HEK293 (cell line): ENCODE measurements at regions not wholly inside any gene's neighbourhood (a gene's known extent, or its start where the extent isn't known, plus 50 kb on each side); places are given as distances from the start of the nearest gene placed in this dataset.

Source experiments
- GLI2 ChIP-seq: fragments of 450-650 bp; formaldehyde crosslinking; IDR thresholded peaks from 2 replicates; pipeline ENCODE4; 2017; ENCODE audit warnings: missing biosample characterization, missing genetic modification characterization, low read depth, borderline replicate concordance
- ZNF596 ChIP-seq: fragments of 450-650 bp; IDR thresholded peaks from 2 replicates; pipeline ENCODE4 v1.5.0; 2018; ENCODE audit warnings: missing biosample characterization, mild to moderate bottlenecking, missing genetic modification characterization, moderate library complexity
- ZNF660 ChIP-seq: fragments of 450-650 bp; IDR thresholded peaks from 2 replicates; pipeline ENCODE4 v1.5.1; 2018; ENCODE audit warnings: missing biosample characterization, mild to moderate bottlenecking, missing genetic modification characterization
- TF ChIP-seq, protein P1 (sequence below): fragments of 450-650 bp; formaldehyde crosslinking; IDR thresholded peaks from 2 replicates; pipeline ENCODE4 v1.5.1; 2016; ENCODE audit warnings: missing biosample characterization, missing genetic modification characterization
- TF ChIP-seq, protein P2 (sequence below): fragments of 450-650 bp; formaldehyde crosslinking; IDR thresholded peaks from 2 replicates; pipeline ENCODE4 v1.5.1; 2016; ENCODE audit warnings: missing biosample characterization, missing genetic modification characterization
- TF ChIP-seq, protein P3 (sequence below): fragments of 450-650 bp; formaldehyde crosslinking; IDR thresholded peaks from 2 replicates; pipeline ENCODE4 v1.5.1; 2016; ENCODE audit warnings: missing biosample characterization, missing genetic modification characterization

DNA sequence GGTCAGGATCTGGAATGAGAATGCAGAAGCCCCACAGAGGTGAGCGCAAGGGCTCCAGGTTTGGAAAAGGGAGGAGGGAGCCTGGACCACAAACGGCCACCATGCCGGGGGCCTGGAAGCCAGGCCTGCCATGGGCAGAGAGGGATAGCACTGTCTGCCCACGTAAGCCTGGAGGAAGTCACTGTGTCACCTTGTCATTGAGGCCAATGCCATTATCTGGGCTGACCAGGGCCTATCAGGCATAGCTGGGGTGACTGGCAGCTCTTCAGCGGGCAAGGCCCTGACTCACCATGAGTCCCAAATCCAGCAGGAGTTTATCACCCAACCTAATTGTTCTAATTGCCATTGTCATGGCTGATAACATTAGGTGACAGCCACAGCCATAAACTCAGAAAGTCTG, 84.6 kb downstream of the MATN1 start:
- TF ChIP-seq, protein P1, sequence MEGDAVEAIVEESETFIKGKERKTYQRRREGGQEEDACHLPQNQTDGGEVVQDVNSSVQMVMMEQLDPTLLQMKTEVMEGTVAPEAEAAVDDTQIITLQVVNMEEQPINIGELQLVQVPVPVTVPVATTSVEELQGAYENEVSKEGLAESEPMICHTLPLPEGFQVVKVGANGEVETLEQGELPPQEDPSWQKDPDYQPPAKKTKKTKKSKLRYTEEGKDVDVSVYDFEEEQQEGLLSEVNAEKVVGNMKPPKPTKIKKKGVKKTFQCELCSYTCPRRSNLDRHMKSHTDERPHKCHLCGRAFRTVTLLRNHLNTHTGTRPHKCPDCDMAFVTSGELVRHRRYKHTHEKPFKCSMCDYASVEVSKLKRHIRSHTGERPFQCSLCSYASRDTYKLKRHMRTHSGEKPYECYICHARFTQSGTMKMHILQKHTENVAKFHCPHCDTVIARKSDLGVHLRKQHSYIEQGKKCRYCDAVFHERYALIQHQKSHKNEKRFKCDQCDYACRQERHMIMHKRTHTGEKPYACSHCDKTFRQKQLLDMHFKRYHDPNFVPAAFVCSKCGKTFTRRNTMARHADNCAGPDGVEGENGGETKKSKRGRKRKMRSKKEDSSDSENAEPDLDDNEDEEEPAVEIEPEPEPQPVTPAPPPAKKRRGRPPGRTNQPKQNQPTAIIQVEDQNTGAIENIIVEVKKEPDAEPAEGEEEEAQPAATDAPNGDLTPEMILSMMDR (tag by site-specific recombination) = no peak
- TF ChIP-seq, protein P2, sequence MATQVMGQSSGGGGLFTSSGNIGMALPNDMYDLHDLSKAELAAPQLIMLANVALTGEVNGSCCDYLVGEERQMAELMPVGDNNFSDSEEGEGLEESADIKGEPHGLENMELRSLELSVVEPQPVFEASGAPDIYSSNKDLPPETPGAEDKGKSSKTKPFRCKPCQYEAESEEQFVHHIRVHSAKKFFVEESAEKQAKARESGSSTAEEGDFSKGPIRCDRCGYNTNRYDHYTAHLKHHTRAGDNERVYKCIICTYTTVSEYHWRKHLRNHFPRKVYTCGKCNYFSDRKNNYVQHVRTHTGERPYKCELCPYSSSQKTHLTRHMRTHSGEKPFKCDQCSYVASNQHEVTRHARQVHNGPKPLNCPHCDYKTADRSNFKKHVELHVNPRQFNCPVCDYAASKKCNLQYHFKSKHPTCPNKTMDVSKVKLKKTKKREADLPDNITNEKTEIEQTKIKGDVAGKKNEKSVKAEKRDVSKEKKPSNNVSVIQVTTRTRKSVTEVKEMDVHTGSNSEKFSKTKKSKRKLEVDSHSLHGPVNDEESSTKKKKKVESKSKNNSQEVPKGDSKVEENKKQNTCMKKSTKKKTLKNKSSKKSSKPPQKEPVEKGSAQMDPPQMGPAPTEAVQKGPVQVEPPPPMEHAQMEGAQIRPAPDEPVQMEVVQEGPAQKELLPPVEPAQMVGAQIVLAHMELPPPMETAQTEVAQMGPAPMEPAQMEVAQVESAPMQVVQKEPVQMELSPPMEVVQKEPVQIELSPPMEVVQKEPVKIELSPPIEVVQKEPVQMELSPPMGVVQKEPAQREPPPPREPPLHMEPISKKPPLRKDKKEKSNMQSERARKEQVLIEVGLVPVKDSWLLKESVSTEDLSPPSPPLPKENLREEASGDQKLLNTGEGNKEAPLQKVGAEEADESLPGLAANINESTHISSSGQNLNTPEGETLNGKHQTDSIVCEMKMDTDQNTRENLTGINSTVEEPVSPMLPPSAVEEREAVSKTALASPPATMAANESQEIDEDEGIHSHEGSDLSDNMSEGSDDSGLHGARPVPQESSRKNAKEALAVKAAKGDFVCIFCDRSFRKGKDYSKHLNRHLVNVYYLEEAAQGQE (tag by site-specific recombination) = no peak
- TF ChIP-seq GLI2 (tag by site-specific recombination) (no peak), ZNF596 (tag by site-specific recombination) (no peak), ZNF660 (tag by site-specific recombination) (no peak)
- TF ChIP-seq, protein P3, sequence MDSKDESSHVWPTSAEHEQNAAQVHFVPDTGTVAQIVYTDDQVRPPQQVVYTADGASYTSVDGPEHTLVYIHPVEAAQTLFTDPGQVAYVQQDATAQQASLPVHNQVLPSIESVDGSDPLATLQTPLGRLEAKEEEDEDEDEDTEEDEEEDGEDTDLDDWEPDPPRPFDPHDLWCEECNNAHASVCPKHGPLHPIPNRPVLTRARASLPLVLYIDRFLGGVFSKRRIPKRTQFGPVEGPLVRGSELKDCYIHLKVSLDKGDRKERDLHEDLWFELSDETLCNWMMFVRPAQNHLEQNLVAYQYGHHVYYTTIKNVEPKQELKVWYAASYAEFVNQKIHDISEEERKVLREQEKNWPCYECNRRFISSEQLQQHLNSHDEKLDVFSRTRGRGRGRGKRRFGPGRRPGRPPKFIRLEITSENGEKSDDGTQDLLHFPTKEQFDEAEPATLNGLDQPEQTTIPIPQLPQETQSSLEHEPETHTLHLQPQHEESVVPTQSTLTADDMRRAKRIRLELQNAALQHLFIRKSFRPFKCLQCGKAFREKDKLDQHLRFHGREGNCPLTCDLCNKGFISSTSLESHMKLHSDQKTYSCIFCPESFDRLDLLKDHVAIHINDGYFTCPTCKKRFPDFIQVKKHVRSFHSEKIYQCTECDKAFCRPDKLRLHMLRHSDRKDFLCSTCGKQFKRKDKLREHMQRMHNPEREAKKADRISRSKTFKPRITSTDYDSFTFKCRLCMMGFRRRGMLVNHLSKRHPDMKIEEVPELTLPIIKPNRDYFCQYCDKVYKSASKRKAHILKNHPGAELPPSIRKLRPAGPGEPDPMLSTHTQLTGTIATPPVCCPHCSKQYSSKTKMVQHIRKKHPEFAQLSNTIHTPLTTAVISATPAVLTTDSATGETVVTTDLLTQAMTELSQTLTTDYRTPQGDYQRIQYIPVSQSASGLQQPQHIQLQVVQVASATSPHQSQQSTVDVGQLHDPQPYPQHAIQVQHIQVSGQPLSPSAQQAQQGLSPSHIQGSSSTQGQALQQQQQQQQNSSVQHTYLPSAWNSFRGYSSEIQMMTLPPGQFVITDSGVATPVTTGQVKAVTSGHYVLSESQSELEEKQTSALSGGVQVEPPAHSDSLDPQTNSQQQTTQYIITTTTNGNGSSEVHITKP = no peak
